ENCODE measurements at regions not wholly inside any gene's neighbourhood (a gene's known extent, or its start where the extent isn't known, plus 50 kb on each side); places are given as distances from the start of the nearest gene placed in this dataset.

GRCh38 chr10:117740691-117741222, 198.2 kb downstream of the EMX2 start:
- WGBS (ENCODE audit: insufficient coverage): 62% methylated on average over 6 of the region's 6 CpGs
- Histone ChIP-seq H3K36me3 (replicated peaks in 1 of 2; ENCODE audit: control insufficient read depth in 1 of 2, insufficient read depth in 2 of 2, low read length in 2 of 2) (no peaks in the 10 kb centered on the region), H3K27ac (ENCODE audit: low read depth in 1 of 2, low read length in 2 of 2) (no peak overlapping the region), H3K4me3 (replicated peaks in 1 of 3; ENCODE audit: low read depth in 2 of 3, low read length in 3 of 3) (no peak overlapping the region), H3K27me3 (ENCODE audit: control insufficient read depth in 2 of 2, insufficient read depth in 2 of 2, low read length in 2 of 2) (peaks cover 4 to 10% of the 10 kb centered on the region in 2 donors), H2AFZ (ENCODE audit: insufficient read depth, low read depth, low read length, poor library complexity, severe bottlenecking) (no peak overlapping the region), H3K4me1 (ENCODE audit: control insufficient read depth in 1 of 2, insufficient read depth in 2 of 2, low read length in 2 of 2) (no peaks in the 10 kb centered on the region), H4K20me1 (ENCODE audit: insufficient read depth, low read length) (no peaks in the 10 kb centered on the region), H3K4me2 (replicated peaks; ENCODE audit: extremely low read depth, low read length, poor library complexity, severe bottlenecking) (no peak overlapping the region), H3K9ac (ENCODE audit: insufficient read depth, low read length, poor library complexity, severe bottlenecking) (no peak overlapping the region), H3K79me2 (ENCODE audit: insufficient read depth, low read length) (no peaks in the 10 kb centered on the region), H3K9me3 (replicated peaks in 1 of 2; ENCODE audit: control insufficient read depth in 1 of 2, insufficient read depth in 1 of 2, low read length in 2 of 2) (no peaks in the 10 kb centered on the region)
- Mint-ChIP-seq H3K4me1 (no peaks in the 10 kb centered on the region), H3K27me3 (ENCODE audit: low read depth in 3 of 3) (peaks cover 9 to 21% (median 12%) of the 10 kb centered on the region in 3 donors), H3K9me3 (peaks cover 0 to 4% (median 0%) of the 10 kb centered on the region in 7 donors), H3K36me3 (no peaks in the 10 kb centered on the region), H3K27ac (no peak overlapping the region), H3K4me3 (no peak overlapping the region)
- TF ChIP-seq, protein P1, sequence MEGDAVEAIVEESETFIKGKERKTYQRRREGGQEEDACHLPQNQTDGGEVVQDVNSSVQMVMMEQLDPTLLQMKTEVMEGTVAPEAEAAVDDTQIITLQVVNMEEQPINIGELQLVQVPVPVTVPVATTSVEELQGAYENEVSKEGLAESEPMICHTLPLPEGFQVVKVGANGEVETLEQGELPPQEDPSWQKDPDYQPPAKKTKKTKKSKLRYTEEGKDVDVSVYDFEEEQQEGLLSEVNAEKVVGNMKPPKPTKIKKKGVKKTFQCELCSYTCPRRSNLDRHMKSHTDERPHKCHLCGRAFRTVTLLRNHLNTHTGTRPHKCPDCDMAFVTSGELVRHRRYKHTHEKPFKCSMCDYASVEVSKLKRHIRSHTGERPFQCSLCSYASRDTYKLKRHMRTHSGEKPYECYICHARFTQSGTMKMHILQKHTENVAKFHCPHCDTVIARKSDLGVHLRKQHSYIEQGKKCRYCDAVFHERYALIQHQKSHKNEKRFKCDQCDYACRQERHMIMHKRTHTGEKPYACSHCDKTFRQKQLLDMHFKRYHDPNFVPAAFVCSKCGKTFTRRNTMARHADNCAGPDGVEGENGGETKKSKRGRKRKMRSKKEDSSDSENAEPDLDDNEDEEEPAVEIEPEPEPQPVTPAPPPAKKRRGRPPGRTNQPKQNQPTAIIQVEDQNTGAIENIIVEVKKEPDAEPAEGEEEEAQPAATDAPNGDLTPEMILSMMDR (IDR thresholded peaks at IDR 0.05): no peak
- no peak for DNase-seq
- intact Hi-C loops (cut with micrococcal nuclease): no loop called here

DNA sequence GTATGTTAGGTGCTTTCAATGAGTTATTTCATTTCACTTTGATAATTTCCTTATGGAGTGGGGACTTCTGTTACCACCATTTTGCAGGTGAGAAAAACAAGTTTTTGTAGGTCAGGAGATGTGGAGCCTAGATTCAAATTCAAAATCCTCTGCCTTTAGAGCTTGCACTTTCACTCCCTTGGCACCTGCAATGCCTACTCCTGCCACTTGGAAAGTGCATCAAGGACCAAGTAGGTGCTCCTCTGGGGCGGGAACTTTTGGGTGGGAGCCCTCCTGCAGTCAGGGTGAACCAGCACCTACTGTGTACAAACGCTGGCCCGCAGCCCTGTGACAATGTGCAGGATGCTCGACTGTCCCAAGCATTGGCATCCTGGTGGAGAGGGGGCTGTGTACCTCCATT, 199.0 kb downstream of the EMX2 start:
- H3K9me3 ChIP-seq (replicated peaks in 1 of 2; ENCODE audit: control insufficient read depth in 1 of 2, insufficient read depth in 1 of 2, low read length in 2 of 2): no peaks in the 10 kb centered on the region
- no peak overlapping the region for H3K4me3 ChIP-seq (replicated peaks in 1 of 3; ENCODE audit: low read depth in 2 of 3, low read length in 3 of 3)
- peaks cover 5 to 17% (median 6%) of the 10 kb centered on the region in 3 donors for H3K27me3 Mint-ChIP-seq (ENCODE audit: low read depth in 3 of 3)
- 89% methylated on average over 4 of the region's 4 CpGs for WGBS (ENCODE audit: insufficient coverage)
- H3K4me3 Mint-ChIP-seq: no peak overlapping the region
- no peaks in the 10 kb centered on the region for H3K36me3 Mint-ChIP-seq
- no peak overlapping the region for H3K4me2 ChIP-seq (replicated peaks; ENCODE audit: extremely low read depth, low read length, poor library complexity, severe bottlenecking)
- no peaks in the 10 kb centered on the region for H3K4me1 ChIP-seq (ENCODE audit: control insufficient read depth in 1 of 2, insufficient read depth in 2 of 2, low read length in 2 of 2)
- no peaks in the 10 kb centered on the region for H4K20me1 ChIP-seq (ENCODE audit: insufficient read depth, low read length)
- H3K79me2 ChIP-seq (ENCODE audit: insufficient read depth, low read length): no peaks in the 10 kb centered on the region
- TF ChIP-seq, protein P1 (IDR thresholded peaks at IDR 0.05): no peak
- no peak overlapping the region for H3K27ac ChIP-seq (ENCODE audit: low read depth in 1 of 2, low read length in 2 of 2)
- H3K9ac ChIP-seq (ENCODE audit: insufficient read depth, low read length, poor library complexity, severe bottlenecking): no peak overlapping the region
- H2AFZ ChIP-seq (ENCODE audit: insufficient read depth, low read depth, low read length, poor library complexity, severe bottlenecking): no peak overlapping the region
- peaks cover 0 to 3% of the 10 kb centered on the region in 2 donors for H3K27me3 ChIP-seq (ENCODE audit: control insufficient read depth in 2 of 2, insufficient read depth in 2 of 2, low read length in 2 of 2)
- intact Hi-C loops (cut with micrococcal nuclease): no loop called here
- no peaks in the 10 kb centered on the region for H3K36me3 ChIP-seq (replicated peaks in 1 of 2; ENCODE audit: control insufficient read depth in 1 of 2, insufficient read depth in 2 of 2, low read length in 2 of 2)
- H3K4me1 Mint-ChIP-seq: no peaks in the 10 kb centered on the region
- H3K9me3 Mint-ChIP-seq: peaks cover 0 to 3% (median 0%) of the 10 kb centered on the region in 7 donors
- H3K27ac Mint-ChIP-seq: no peak overlapping the region
- no peak for DNase-seq

Measured in CD14-positive monocyte (primary cell).